Keratinocyte (primary cell): ENCODE measurements at regions not wholly inside any gene's neighbourhood (a gene's known extent, or its start where the extent isn't known, plus 50 kb on each side); places are given as distances from the start of the nearest gene placed in this dataset.

ENCODE experiments used
- DNase-seq: peaks from one replicate; pipeline ENCODE4 v3.0.0-alpha.2; 2011; ENCODE audit warnings: low read depth, missing footprints, low spot score
- FAIRE-seq: peaks from 2 replicates; lab custom pipeline; 2011; peaks lifted over from hg19 to GRCh38; lab: Jason Lieb, UNC
- H2AFZ ChIP-seq: 2 replicates; pipeline ENCODE4 v1.6.0; 2012; ENCODE audit warnings: low read length, control low read depth, inconsistent platforms; ENCODE audit not compliant: control insufficient read depth
- H3K27ac ChIP-seq: 2 replicates; pipeline ENCODE4 v1.5.1; 2011; ENCODE audit warnings: low read length; ENCODE audit not compliant: control insufficient read depth, insufficient read depth
- H3K27me3 ChIP-seq: 3 replicates; pipeline ENCODE4 v1.6.0; 2011; ENCODE audit warnings: low read length; ENCODE audit not compliant: control insufficient read depth, insufficient read depth; ENCODE audit errors: extremely low read depth
- H3K36me3 ChIP-seq, 2 experiments: 2 replicates in 1 of 2; 3 replicates in 1 of 2; pipeline ENCODE4 v1.5.1; 2011; ENCODE audit warnings: low read length in 2 of 2, mild to moderate bottlenecking in 1 of 2; ENCODE audit not compliant: control insufficient read depth in 2 of 2, insufficient read depth in 2 of 2; ENCODE audit errors: extremely low read depth in 1 of 2
- H3K4me1 ChIP-seq: 3 replicates; pipeline ENCODE4 v1.5.1; 2011; ENCODE audit warnings: low read length; ENCODE audit not compliant: control insufficient read depth, insufficient read depth; ENCODE audit errors: extremely low read depth
- H3K4me2 ChIP-seq: 3 replicates; pipeline ENCODE4 v1.6.0; 2011; ENCODE audit warnings: low read depth, low read length; ENCODE audit not compliant: control insufficient read depth, insufficient read depth; ENCODE audit errors: extremely low read depth
- H3K4me3 ChIP-seq, 3 experiments: fragments of 200-600 bp in 1 of 3; sonication (generic) in 1 of 3; 2 replicates in 2 of 3; 3 replicates in 1 of 3; pipeline ENCODE4 v1.5.1; 2011 to 2016; ENCODE audit warnings: low read length in 3 of 3, mild to moderate bottlenecking in 3 of 3, control low read depth in 2 of 3, inconsistent platforms in 1 of 3, low read depth in 1 of 3, mixed read lengths in 1 of 3, mixed run types in 1 of 3, moderate library complexity in 1 of 3; ENCODE audit not compliant: control insufficient read depth in 2 of 3, insufficient read depth in 2 of 3; ENCODE audit errors: extremely low read depth in 1 of 3
- H3K79me2 ChIP-seq: 2 replicates; pipeline ENCODE4 v1.6.0; 2012; ENCODE audit warnings: low read length; ENCODE audit not compliant: control insufficient read depth, insufficient read depth
- H3K9ac ChIP-seq: 3 replicates; pipeline ENCODE4 v1.6.0; 2011; ENCODE audit warnings: low read length; ENCODE audit not compliant: control insufficient read depth, insufficient read depth; ENCODE audit errors: extremely low read depth
- H3K9me1 ChIP-seq: 3 replicates; pipeline ENCODE4 v1.6.0; 2011; ENCODE audit warnings: low read length; ENCODE audit not compliant: control insufficient read depth, insufficient read depth; ENCODE audit errors: extremely low read depth
- H3K9me3 ChIP-seq: 2 replicates; pipeline ENCODE4 v1.5.1; 2012; ENCODE audit warnings: low read depth, low read length; ENCODE audit not compliant: control insufficient read depth
- H4K20me1 ChIP-seq: 3 replicates; pipeline ENCODE4 v1.6.0; 2011; ENCODE audit warnings: low read length; ENCODE audit not compliant: control insufficient read depth, insufficient read depth; ENCODE audit errors: extremely low read depth
- EZH2 ChIP-seq: IDR thresholded peaks from one replicate; pipeline ENCODE4 v1.6.1; 2012; ENCODE audit warnings: inconsistent platforms, mild to moderate bottlenecking, low read length, moderate library complexity
- dilution Hi-C: fragments of 300-500 bp; cut with MboI; formaldehyde crosslinking; loops from one replicate; pipeline ENCODE4 v1.7.0; 2020; ENCODE audit warnings: low sequenced_read_pairs; ENCODE audit not compliant: extremely low pct_ligation_motif_present
- TF ChIP-seq, protein P1 (sequence below), 3 experiments: IDR thresholded peaks in 1 of 3; conservative IDR thresholded peaks in 1 of 3; optimal IDR thresholded peaks in 1 of 3; 2 replicates in 2 of 3; 3 replicates in 1 of 3; pipeline versions ENCODE3 to v1.5.1; 2011; ENCODE audit warnings: low read length in 3 of 3, mild to moderate bottlenecking in 3 of 3, moderate library complexity in 2 of 3, control low read depth in 1 of 3, inconsistent platforms in 1 of 3; ENCODE audit not compliant: insufficient read depth in 2 of 3; ENCODE audit errors: extremely low read depth in 1 of 3

DNA sequence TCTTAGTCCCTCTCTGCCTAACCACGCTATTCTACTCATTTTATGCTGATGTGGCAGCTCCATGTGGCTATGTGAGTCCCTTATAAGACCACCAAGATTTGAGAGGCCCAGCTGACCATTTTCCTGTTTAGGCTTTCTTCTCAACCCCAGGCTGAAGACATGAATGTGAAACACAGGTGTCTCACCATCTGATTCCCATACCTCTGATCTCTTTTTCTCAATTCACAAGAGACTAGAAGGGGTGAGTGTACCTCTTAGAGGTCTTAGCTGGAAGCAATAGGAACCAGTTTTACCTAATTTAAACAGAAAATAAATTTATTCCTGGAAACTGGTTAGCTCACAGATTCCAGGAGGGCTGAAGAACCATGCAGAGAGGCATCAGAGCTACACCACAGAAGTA, 276.5 kb upstream of the FMR1 start:
- H3K27ac ChIP-seq: no peak overlapping the region
- TF ChIP-seq EZH2: no peak
- TF ChIP-seq, protein P1, sequence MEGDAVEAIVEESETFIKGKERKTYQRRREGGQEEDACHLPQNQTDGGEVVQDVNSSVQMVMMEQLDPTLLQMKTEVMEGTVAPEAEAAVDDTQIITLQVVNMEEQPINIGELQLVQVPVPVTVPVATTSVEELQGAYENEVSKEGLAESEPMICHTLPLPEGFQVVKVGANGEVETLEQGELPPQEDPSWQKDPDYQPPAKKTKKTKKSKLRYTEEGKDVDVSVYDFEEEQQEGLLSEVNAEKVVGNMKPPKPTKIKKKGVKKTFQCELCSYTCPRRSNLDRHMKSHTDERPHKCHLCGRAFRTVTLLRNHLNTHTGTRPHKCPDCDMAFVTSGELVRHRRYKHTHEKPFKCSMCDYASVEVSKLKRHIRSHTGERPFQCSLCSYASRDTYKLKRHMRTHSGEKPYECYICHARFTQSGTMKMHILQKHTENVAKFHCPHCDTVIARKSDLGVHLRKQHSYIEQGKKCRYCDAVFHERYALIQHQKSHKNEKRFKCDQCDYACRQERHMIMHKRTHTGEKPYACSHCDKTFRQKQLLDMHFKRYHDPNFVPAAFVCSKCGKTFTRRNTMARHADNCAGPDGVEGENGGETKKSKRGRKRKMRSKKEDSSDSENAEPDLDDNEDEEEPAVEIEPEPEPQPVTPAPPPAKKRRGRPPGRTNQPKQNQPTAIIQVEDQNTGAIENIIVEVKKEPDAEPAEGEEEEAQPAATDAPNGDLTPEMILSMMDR (optimal IDR thresholded peaks at IDR 0.05 in 1 of 3, IDR thresholded peaks at IDR 0.05 in 1 of 3, conservative IDR thresholded peaks at IDR 0.05 in 1 of 3; ENCODE audit: extremely low read depth in 1 of 3, insufficient read depth in 2 of 3, low read length in 3 of 3): no peak
- no peaks in the 10 kb centered on the region for H3K79me2 ChIP-seq
- no peak overlapping the region for H3K9ac ChIP-seq
- dilution Hi-C loops: no loop called here
- no peak overlapping the region for H2AFZ ChIP-seq
- H3K27me3 ChIP-seq: no peaks in the 10 kb centered on the region
- no peaks in the 10 kb centered on the region for H3K4me1 ChIP-seq
- no peak for FAIRE-seq
- H3K4me3 ChIP-seq: no peak overlapping the region
- DNase-seq: no peak
- H3K9me1 ChIP-seq: no peaks in the 10 kb centered on the region
- H3K36me3 ChIP-seq: no peaks in the 10 kb centered on the region
- no peak overlapping the region for H3K4me2 ChIP-seq
- no peaks in the 10 kb centered on the region for H3K9me3 ChIP-seq
- H4K20me1 ChIP-seq: no peaks in the 10 kb centered on the region

DNA sequence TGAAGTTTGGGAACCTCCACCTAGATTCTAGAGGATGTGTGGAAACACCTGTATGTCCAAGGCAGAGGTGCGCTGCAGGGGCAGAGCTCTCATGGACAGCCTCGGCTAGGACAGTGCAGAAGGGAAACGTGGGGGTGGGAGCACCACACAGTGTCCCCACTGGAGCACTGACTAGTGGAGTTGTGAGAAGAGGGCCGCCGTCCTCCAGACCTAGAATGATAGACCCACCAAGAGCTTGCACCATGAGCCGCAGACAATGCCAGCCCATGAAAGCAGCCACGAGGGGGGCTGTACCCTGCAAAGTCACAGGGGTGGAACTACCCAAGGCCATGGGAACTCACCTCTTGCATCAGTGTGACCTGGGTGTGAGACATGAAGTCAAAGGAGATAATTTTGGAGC, 274.5 kb upstream of the FMR1 start:
- no peaks in the 10 kb centered on the region for H3K79me2 ChIP-seq
- no peak overlapping the region for H3K4me3 ChIP-seq
- no peak for DNase-seq
- no peak overlapping the region for H3K4me2 ChIP-seq
- H3K27ac ChIP-seq: no peak overlapping the region
- no peak for TF ChIP-seq EZH2
- TF ChIP-seq, protein P1 (optimal IDR thresholded peaks at IDR 0.05 in 1 of 3, IDR thresholded peaks at IDR 0.05 in 1 of 3, conservative IDR thresholded peaks at IDR 0.05 in 1 of 3; ENCODE audit: extremely low read depth in 1 of 3, insufficient read depth in 2 of 3, low read length in 3 of 3): no peak
- H3K9me3 ChIP-seq: no peaks in the 10 kb centered on the region
- H3K27me3 ChIP-seq: no peaks in the 10 kb centered on the region
- no peak overlapping the region for H3K9ac ChIP-seq
- no peaks in the 10 kb centered on the region for H4K20me1 ChIP-seq
- no peak overlapping the region for H2AFZ ChIP-seq
- dilution Hi-C loops: no loop called here
- FAIRE-seq: no peak
- H3K36me3 ChIP-seq: no peaks in the 10 kb centered on the region
- H3K9me1 ChIP-seq: no peaks in the 10 kb centered on the region
- H3K4me1 ChIP-seq: no peaks in the 10 kb centered on the region
